ENCODE measurements at regions not wholly inside any gene's neighbourhood (a gene's known extent, or its start where the extent isn't known, plus 50 kb on each side); places are given as distances from the start of the nearest gene placed in this dataset.

DNA sequence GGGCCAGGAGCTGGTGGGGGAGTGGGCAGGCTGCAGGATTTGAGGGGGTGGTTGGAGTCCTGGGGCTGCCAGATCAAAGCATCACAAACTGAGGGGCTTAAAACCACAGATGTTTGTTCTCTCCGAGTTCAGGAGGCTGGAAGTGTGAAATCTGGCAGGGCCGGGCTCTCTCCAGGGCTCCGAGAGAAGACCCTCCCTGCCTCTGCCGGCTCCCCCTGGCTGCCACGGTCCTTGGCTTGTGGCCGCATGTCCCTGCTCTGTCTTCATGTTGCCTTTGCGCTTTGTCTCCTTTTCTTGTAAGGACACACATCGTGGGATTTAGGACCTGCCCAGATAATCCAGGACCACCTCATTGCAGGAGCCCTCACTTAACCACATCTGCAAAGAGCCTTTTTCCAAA is 139.8 kb upstream of the GSE1 start:
- peaks cover 3 to 31% (median 20%) of the 10 kb centered on the region in 3 donors for H3K27me3 Mint-ChIP-seq (ENCODE audit: low read depth in 3 of 3)
- H3K9me3 ChIP-seq (replicated peaks in 1 of 2; ENCODE audit: control insufficient read depth in 1 of 2, insufficient read depth in 1 of 2, low read length in 2 of 2): no peaks in the 10 kb centered on the region
- no peaks in the 10 kb centered on the region for H3K9me3 Mint-ChIP-seq
- no peak overlapping the region for H3K4me2 ChIP-seq (replicated peaks; ENCODE audit: extremely low read depth, low read length, poor library complexity, severe bottlenecking)
- H3K4me1 Mint-ChIP-seq: no peaks in the 10 kb centered on the region
- no peaks in the 10 kb centered on the region for H3K36me3 ChIP-seq (replicated peaks in 1 of 2; ENCODE audit: control insufficient read depth in 1 of 2, insufficient read depth in 2 of 2, low read length in 2 of 2)
- no peak overlapping the region for H2AFZ ChIP-seq (ENCODE audit: insufficient read depth, low read depth, low read length, poor library complexity, severe bottlenecking)
- WGBS (ENCODE audit: insufficient coverage): 94% methylated on average over 8 of the region's 8 CpGs
- no peak for DNase-seq
- H3K4me3 Mint-ChIP-seq: no peak overlapping the region
- no peak overlapping the region for H3K4me3 ChIP-seq (replicated peaks in 1 of 3; ENCODE audit: low read depth in 2 of 3, low read length in 3 of 3)
- no peaks in the 10 kb centered on the region for H3K79me2 ChIP-seq (ENCODE audit: insufficient read depth, low read length)
- H3K9ac ChIP-seq (ENCODE audit: insufficient read depth, low read length, poor library complexity, severe bottlenecking): no peak overlapping the region
- H3K27ac Mint-ChIP-seq: no peak overlapping the region
- no peaks in the 10 kb centered on the region for H3K4me1 ChIP-seq (ENCODE audit: control insufficient read depth in 1 of 2, insufficient read depth in 2 of 2, low read length in 2 of 2)
- H4K20me1 ChIP-seq (ENCODE audit: insufficient read depth, low read length): no peaks in the 10 kb centered on the region
- no peaks in the 10 kb centered on the region for H3K36me3 Mint-ChIP-seq
- TF ChIP-seq, protein P1, sequence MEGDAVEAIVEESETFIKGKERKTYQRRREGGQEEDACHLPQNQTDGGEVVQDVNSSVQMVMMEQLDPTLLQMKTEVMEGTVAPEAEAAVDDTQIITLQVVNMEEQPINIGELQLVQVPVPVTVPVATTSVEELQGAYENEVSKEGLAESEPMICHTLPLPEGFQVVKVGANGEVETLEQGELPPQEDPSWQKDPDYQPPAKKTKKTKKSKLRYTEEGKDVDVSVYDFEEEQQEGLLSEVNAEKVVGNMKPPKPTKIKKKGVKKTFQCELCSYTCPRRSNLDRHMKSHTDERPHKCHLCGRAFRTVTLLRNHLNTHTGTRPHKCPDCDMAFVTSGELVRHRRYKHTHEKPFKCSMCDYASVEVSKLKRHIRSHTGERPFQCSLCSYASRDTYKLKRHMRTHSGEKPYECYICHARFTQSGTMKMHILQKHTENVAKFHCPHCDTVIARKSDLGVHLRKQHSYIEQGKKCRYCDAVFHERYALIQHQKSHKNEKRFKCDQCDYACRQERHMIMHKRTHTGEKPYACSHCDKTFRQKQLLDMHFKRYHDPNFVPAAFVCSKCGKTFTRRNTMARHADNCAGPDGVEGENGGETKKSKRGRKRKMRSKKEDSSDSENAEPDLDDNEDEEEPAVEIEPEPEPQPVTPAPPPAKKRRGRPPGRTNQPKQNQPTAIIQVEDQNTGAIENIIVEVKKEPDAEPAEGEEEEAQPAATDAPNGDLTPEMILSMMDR (IDR thresholded peaks at IDR 0.05): no peak
- intact Hi-C loops (cut with micrococcal nuclease): no loop called here
- H3K27me3 ChIP-seq (ENCODE audit: control insufficient read depth in 2 of 2, insufficient read depth in 2 of 2, low read length in 2 of 2): no peaks in the 10 kb centered on the region
- no peak overlapping the region for H3K27ac ChIP-seq (ENCODE audit: low read depth in 1 of 2, low read length in 2 of 2)

DNA sequence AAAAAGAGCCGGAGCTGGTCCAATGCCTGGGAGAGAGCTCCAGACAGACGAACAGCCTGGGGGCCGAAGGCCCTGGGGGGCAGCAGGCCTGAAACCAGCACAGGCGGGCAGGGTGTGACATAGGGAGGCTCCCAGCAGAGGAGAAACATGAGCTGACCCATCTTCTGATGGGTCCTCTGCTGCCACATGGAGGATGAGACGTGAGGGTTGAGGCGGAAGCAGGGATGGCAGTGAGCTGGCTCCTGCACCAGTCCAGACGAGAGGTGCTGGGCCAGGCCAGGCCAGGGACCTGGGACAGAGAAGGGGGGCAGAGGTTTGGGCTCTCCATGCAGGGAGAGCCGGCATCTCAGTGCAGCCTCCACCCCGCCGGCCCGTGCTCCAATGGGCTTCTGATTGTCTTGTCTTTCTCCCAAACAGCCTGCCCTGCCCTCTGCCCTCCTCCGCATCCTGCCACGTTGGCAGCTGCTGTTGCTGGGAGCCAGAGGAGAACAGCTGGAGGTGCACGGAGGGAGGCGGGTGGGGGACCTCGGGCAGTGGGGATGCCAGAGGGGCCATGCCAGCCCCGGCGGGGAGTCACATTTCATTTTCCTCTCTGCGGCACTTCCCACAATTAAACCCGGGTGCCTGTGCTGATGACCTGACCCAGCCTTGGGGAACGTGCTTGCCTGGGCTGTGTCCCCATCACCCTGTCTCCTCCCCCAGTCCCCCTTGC is 139.1 kb upstream of the GSE1 start:
- no peak for DNase-seq
- WGBS (ENCODE audit: insufficient coverage): 64% methylated on average over 20 of the region's 21 CpGs
- H3K4me3 Mint-ChIP-seq: peak overlapping the region in 1 of 2 donors; percentile 24

More for the DNA sequence above, 139.1 kb upstream of the GSE1 start:
- no peak overlapping the region for H3K4me2 ChIP-seq (replicated peaks; ENCODE audit: extremely low read depth, low read length, poor library complexity, severe bottlenecking)
- H3K9ac ChIP-seq (ENCODE audit: insufficient read depth, low read length, poor library complexity, severe bottlenecking): no peak overlapping the region
- H3K27me3 Mint-ChIP-seq (ENCODE audit: low read depth in 3 of 3): peaks cover 3 to 25% (median 20%) of the 10 kb centered on the region in 3 donors
- no peak overlapping the region for H3K4me3 ChIP-seq (replicated peaks in 1 of 3; ENCODE audit: low read depth in 2 of 3, low read length in 3 of 3)
- no peaks in the 10 kb centered on the region for H3K4me1 Mint-ChIP-seq
- TF ChIP-seq, protein P1 (IDR thresholded peaks at IDR 0.05): no peak
- no peaks in the 10 kb centered on the region for H3K9me3 Mint-ChIP-seq
- no peaks in the 10 kb centered on the region for H3K36me3 Mint-ChIP-seq
- no peaks in the 10 kb centered on the region for H3K9me3 ChIP-seq (replicated peaks in 1 of 2; ENCODE audit: control insufficient read depth in 1 of 2, insufficient read depth in 1 of 2, low read length in 2 of 2)
- no peaks in the 10 kb centered on the region for H3K4me1 ChIP-seq (ENCODE audit: control insufficient read depth in 1 of 2, insufficient read depth in 2 of 2, low read length in 2 of 2)
- H3K27ac ChIP-seq (ENCODE audit: low read depth in 1 of 2, low read length in 2 of 2): no peak overlapping the region
- H3K27me3 ChIP-seq (ENCODE audit: control insufficient read depth in 2 of 2, insufficient read depth in 2 of 2, low read length in 2 of 2): no peaks in the 10 kb centered on the region
- no peaks in the 10 kb centered on the region for H3K36me3 ChIP-seq (replicated peaks in 1 of 2; ENCODE audit: control insufficient read depth in 1 of 2, insufficient read depth in 2 of 2, low read length in 2 of 2)
- H3K27ac Mint-ChIP-seq: no peak overlapping the region
- intact Hi-C loops (cut with micrococcal nuclease): no loop called here
- no peaks in the 10 kb centered on the region for H3K79me2 ChIP-seq (ENCODE audit: insufficient read depth, low read length)
- no peak overlapping the region for H2AFZ ChIP-seq (ENCODE audit: insufficient read depth, low read depth, low read length, poor library complexity, severe bottlenecking)
- no peaks in the 10 kb centered on the region for H4K20me1 ChIP-seq (ENCODE audit: insufficient read depth, low read length)

Measured in CD14-positive monocyte (primary cell).